HG03064 (cell line): ENCODE measurements at regions not wholly inside any gene's neighbourhood (a gene's known extent, or its start where the extent isn't known, plus 50 kb on each side); places are given as distances from the start of the nearest gene placed in this dataset.
"Not testable (repeated sequence)": the region's sequence is repeated elsewhere in the genome, so short reads cannot be mapped to it uniquely, and the experiment has no call there.

Experiments used
- ATAC-seq: cut with Tn5 transposase; IDR thresholded peaks from one replicate; pipeline ENCODE4 v1.9.1; 2021; ENCODE audit warnings: low read depth; ENCODE audit not compliant: unreplicated experiment

DNA sequence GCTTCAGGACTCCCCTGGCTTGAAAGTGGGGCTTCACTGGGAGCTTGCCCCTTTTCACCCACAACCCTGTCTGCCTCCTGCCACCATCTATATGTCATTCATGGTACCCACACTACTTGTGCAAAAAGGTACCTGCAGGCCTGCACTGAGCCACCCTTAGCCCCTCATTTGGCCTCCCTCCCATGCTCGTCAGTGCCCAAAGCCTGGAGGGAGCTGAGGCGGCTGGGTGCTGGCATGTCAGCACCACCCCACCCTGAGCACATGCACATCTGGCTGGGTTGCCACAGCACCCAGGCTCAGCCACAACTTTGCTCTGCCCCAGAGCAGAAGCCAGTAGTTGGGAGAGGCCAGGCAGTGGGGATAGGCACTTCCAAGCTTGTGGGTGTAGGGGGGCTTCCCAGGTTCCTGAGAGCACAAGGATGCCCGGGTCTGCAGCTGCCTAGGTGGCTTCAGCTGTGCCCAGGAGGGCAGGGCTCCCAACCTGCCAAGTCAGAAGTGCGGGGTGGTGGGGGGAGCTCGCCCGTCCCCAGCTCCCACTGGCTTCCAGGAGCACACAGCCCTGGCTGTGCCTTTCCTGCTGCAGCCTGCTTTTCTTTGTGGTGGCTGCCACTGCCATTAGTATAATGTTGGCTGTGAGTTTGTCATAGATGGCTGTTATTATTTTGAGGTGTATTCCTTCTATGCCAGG lies 1054.6 kb upstream of the EPHA6 start:
- no peak for ATAC-seq

DNA sequence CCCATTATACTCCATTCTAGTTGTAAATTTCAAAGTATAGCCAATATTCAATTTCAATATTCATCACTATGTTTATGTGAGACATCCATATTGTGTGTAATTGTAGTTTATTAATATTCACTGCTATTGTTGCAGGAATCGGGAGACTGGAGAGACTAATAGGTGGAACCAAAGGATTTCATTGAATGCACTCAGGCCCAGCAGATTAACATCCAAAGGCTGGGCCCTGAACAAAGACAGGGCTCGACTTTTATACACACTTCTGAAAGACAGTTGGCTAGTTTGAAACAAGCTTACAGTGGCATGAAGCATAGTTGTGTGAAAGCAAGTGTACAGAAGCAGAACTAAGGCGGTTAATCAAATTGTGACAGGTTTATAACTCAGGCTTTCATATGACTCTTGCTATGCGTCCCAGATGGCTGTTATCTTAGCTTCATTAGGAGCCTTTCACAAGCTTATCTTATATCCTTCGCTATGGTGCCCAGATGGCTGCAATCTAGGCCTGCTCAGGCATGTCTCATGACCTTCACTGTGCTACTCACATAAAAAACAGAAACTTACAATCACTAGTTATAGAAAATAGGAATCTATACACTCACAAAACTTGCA lies 1038.8 kb upstream of the EPHA6 start:
- no peak for ATAC-seq

DNA sequence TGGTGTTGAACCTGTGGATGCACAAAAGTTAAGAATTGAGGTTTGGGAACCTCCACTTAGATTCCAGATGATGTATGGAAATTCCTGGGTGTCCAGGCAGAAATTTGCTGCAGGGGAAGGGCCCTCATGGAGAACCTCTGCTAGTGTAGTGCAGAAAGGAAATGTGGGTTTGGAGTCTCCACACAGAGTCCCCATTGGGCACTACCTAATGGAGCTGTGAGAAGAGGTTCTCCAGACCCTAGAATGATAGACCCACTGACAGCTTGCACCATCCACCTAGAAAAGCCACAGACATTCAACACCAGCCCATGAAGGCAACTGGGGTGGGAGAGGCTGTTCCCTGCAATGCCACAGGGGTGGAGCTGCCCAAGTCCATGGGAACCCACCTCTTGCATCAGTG lies 1032.8 kb upstream of the EPHA6 start:
- no peak for ATAC-seq

DNA sequence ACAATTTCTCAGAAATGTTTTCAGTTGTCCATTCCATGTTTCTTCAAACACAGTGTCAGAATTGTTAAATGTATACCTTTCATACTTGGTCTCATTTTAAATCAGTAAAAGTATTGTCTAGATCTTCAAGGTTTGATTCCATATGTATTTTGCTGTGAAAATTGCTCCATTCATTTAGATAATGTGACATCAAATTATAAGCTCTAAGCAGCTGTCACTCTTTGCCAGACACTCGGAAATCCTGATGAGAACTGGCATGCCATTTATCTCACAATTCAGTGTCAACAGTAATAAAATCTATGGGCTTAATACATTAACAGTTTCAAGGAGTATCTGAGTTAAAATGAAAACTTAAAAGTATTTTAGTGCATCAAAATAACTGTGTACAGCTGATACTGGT lies 1025.3 kb upstream of the EPHA6 start:
- no peak for ATAC-seq

DNA sequence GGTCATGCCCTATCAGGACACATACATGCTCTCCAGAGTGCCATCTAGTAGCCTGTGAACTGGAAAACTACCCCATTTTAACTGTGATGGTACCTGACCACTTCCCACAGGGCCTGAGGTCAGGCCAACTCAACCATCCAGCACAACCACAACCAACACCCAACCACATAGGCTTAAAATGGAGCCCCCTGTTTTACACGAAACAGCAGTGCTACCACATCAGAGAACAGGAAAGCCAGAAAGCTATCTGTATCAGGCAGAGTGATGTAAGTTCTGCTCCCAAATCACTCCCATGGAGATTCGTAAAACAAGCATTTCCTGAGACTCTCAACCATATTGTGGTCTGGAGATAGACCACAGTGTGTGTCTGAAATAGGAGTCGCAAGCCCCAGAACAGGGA lies 1017.3 kb upstream of the EPHA6 start:
- ATAC-seq: no peak

DNA sequence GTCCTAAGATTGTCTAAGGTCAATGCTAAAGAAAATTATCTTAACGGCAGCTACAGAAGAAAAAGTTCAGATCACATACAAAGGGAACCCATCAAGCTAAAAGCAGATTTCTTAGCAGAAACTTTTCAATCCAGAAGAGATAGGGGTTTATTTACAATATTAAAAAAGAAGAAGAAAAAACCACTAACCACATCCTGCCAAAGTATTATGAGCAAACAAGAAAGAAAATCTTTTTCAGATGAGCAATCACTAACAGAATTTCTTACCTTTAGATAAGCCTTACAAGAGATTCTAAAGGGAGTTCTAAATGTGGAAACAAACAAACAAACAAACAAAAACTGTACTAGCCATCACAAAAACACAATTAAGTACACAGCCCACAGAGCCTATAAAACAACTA lies 1015.8 kb upstream of the EPHA6 start:
- ATAC-seq: no peak

DNA sequence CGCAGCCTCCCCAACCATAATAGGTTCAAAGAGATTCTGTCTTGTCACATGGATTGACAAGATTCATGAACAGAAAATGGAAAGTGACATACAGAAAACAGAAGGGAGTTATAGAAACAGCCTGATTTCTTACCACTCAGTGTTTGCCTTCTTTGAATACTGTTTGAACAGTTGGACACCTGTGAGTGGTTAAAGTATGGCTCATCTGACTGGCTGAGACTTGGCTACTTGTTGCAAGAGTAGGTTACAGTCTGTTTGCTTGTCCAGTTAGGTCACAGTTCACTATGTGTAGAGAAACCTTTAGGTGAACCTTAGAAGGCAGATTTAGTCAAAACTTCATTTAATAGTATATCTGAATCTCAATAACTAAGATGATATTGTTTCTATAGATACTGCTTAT lies 1003.9 kb upstream of the EPHA6 start:
- no peak for ATAC-seq

DNA sequence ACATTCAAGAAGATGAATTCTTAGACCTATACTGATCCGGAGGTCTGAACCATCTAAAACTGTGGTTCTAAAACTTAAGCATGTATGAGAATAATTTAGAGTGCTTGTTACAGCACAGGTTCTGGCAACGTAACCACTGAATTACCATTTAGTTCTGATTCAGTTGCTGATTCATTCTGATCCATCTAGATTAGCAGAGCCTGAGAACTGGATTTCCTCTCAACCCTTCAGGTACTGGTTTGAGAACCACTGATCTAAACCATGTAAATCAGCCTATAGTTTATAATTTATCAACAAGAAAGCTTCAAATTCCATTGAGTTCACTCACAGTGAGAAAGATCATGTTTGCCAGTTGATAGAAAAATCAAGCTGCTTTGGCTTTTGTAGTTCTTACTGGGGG lies 1001.1 kb upstream of the EPHA6 start:
- no peak for ATAC-seq

DNA sequence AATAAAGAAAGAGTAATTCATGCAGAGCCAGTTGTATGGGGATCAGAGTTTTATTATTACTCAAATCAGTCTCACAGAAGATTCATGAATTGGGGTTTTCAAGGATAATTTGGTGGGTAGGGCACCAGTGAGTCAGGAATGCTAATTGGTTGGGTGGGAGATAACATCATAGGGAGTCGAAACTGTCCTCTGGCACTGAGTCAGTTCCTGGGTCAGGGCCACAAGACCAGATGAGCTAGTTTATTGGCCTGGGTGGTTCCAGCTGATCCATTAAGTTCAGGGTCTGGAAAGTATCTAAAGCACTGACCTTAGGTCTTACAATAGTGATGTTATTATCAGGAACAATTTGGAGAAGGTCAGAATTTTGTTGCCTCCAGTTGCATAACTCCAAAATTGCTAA lies 998.6 kb upstream of the EPHA6 start:
- ATAC-seq: no peak

DNA sequence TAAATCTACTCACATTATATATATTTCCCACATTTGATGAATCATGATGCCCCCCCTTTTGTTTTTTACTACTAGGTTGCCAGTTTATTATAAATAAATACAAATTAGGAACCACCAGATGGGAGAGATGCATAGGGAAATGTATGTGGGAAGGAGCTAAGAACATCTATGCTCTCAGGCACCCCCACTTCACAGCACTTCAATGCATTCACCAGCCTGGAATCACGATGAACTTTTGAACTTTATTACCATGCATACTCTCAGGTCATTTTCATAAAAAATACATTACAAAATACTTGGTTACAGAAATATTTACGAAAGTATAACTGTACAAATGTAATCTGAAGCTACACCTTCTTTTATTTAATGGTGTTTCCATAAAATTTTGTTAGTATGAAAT lies 988.0 kb upstream of the EPHA6 start:
- no peak for ATAC-seq

DNA sequence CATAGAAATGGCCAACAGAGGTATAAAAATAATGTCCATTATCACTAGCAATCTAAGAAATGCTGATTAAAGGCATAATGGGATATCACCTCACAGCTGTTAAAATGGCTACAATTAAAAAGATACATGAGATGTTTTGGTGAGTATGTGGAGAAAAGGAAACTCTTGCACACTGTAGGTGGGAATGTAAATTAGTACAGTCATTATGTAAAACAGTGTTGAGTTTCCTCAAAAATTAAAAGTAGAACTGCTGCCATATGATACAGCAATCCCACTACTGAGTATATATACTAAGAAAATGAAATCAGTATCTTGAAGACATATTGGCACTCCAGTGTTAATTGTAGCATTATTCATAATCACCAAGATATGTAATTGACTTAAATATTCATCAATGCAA lies 982.2 kb upstream of the EPHA6 start:
- no peak for ATAC-seq

DNA sequence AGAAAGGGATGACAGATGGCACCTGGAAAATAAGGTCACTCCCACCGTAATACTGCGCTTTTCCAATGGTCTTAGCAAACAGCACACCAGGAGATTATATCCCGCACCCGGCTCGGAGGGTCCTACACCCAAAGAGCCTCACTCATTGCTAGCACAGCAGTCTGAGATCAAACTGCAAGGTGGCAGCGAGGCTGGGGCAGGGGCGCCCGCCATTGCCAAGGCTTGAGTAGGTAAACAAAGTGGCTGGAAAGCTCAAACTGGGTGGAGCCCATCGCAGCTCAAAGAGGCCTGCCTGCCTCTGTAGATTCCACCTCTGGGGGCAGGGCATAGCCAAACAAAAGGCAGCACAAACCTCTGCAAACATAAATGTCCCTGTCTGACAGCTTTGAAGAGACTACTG lies 953.8 kb upstream of the EPHA6 start:
- not testable (repeated sequence) for ATAC-seq

DNA sequence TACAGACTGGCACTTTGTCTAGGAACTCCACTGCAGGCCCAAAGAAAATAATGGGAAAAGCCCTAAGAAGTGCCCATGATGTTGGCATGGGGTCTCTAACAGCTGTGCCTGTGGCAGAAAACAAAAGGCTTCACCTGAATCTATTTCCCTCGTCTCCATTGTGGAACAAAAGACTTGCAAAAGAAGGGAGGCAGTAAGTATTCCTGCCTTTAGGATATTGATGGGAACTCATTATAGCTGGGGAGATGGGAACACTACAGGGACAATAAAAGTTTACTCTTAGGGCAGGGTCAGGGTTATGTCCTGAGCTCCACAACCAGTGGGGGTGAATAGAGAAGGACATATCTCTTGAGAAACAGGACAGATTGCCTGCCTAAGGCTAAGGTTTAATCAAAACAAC lies 930.6 kb upstream of the EPHA6 start:
- no peak for ATAC-seq

DNA sequence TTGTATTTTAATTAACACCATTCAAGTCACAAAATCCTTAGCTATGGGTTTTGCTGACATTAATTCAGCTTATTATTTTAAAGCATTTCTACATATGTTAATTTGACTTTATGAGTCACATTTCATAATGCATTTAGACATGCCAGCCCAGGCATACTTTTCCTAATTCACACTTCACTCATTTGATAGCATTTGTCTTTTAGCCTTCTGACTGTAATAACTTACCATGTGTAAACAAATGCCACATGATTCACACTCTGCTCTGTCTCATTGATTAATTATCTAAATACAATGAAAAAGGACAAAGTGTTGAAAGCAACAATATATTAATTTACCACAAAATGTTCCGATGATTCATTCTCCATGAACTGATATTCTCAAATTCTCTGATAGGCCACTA lies 927.8 kb upstream of the EPHA6 start:
- ATAC-seq: no peak

DNA sequence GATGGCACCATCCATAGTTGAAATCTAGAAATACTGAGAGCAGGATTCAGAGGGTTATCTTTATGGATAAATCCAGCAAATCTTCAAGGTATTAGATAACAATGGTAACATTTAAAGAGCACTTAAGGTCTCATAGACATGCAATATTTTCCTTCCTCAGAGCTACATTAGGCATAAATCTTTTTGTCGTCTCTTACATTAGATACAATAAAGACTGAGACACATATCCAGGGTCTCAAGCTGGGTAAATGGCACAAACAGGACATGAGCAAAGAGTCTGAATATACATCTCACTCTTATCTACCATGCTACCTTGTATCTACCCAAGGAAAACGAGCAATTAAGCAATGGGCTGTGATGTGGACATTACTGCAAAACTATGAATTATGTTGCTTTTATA lies 927.3 kb upstream of the EPHA6 start:
- no peak for ATAC-seq

DNA sequence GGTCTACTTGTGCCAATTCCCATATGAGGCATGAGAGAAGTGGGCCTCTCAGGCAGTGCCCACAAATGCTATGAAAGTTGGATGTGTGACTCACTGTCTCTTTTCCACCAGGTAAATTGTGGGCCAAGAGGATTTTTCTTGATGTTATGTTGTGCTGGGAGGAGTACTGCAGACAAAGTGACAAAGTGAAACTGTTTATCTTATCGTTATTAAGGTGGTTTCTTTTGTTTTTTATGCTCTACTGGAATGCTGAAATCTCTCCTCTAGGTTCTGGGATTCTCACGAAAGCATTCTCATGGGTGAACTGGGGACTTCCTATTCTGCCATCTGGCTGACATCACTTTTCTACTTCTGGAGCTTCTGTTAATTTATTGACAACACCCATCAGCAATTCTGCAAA lies 919.6 kb upstream of the EPHA6 start:
- no peak for ATAC-seq

DNA sequence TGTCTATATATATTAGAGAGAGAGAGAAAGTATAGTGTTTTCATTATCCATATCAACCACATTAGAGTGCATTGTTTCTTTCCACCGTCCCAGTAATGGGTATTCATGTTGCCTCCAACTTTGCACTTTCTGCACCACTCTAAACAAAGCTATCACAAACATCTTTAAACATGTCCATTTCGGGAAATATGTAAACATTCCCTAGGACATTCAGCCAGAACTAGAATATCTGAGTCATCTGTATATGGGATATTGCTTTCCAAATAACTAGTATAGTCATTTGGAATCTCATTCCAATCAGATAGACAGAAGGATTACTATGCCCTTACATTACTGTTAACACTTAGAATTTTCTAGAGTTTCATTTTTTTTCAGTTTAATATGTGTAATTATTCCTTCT lies 914.9 kb upstream of the EPHA6 start:
- no peak for ATAC-seq

DNA sequence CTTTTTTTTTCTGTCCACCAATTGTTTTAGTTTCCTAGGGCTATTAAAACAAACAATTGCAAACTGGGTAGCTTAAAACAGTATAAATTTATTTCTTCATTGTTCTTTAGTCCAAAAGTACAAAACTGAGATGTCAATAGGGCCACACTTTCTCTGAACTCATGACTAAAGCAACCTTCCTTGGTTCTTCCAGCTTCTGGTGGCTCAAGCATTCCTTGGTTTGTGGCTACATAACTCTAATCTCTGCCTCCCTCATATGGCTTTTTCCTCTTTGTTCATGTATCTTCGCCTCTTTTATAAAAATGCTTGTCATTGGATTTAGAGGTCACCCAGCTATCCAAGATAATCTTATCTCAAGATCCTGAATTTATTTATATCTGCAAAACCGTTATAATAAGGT lies 914.5 kb upstream of the EPHA6 start:
- no peak for ATAC-seq

DNA sequence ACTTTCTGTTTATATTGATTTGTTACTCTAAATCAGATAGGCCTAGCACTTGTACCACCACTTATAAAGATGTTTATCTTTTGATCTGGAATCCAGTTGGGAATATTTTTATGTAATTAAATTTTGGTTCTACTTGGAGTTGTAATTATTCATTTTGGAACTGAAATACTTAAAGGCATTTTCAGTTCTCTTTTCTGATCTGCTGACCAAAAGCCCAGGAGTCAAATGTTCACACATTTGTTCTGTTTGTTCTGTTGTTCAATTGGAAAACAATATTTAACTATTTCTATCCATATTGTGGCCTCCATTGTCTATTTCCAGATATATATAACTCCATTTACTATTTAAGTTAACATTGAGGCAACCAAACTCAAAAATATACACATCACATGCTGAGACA lies 912.4 kb upstream of the EPHA6 start:
- no peak for ATAC-seq

DNA sequence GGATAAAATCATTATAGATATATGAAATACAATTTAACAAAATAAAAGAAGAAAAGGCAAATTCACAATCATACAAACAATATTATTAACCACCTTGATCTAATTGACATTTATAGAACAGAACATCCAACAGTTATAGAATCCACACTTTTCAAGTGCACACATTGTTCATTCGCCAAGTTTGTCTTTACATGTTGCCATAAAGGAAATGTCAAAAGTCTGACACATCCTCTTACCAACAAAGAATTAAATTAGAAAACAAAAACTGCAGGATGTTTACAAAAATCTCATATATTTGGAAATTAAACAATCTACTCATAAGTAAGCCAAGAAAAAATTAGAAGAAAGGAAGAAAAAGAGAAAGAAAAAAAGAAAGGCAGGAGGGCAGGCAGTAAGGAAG lies 909.2 kb upstream of the EPHA6 start:
- no peak for ATAC-seq

DNA sequence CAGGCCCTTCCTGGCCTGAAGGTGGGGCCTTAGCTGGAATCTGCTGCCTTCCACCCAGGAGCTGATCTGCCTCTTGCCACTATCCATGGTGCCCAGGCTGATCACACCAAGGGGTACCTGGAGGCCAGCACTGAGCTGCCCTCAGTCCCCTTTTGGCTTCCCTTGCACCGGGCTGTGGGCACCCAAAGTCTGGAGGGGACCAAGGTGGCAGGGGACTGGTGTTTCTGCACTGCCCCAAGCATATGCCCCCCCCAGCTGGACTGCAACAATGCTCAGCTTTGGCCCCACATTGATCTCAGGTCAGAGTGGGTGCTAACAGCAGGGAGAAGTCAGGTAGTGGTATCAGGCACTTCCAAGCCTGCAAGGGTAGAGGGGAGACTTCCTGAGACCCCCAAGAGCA lies 902.6 kb upstream of the EPHA6 start:
- ATAC-seq: no peak

DNA sequence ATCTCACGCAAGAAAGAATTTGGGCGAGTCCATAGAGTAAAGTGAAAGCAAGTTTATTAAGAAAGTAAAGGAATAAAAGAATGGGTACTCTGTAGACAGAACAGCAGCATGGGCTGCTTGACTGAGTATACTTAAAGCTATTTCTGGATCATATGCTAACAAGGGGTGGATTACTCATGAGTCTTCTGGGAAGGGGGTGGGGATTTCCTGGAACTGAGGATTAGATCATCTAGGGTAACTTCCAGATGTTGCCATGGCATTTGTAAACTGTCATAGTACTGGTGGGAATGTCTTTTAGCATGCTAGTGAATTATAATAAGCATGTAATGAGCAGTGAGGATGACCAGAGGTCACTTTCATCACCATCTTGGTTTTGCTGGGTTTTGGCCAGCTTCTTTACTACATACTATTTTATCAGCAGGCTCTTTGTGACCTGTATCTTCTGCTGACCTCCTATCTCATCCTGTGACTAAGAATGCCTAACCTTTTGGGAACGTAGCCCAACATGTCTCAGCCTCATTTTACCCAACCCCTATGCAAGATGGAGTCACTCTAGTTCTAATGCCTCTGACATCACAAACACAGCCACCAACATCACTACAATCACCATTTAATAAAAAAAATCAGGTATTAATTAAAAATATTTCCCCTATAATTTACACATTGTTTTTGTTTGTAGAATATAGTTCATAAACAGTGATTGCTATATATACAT lies 890.7 kb upstream of the EPHA6 start:
- ATAC-seq: no peak
